RWPE2 (cell line): ENCODE measurements at regions not wholly inside any gene's neighbourhood (a gene's known extent, or its start where the extent isn't known, plus 50 kb on each side); places are given as distances from the start of the nearest gene placed in this dataset.

ENCODE experiments used
- ATAC-seq: fragments of 200-7000 bp; cut with Tn5 transposase; 3 replicates; pipeline ENCODE4 v1.9.1; 2021; ENCODE audit warnings: low read depth
- DNase-seq: peaks from one replicate; pipeline ENCODE4 v3.0.0-alpha.2; 2020; ENCODE audit warnings: low spot score
- H3K27ac ChIP-seq: fragments of 450-650 bp; 2 replicates; pipeline ENCODE4 v1.5.1; 2017; ENCODE audit warnings: mild to moderate bottlenecking; ENCODE audit not compliant: poor library complexity, severe bottlenecking
- H3K27me3 ChIP-seq: fragments of 250-450 bp; sonication (Bioruptor Pico); 2 replicates; pipeline ENCODE4 v1.5.1; 2021; ENCODE audit warnings: mild to moderate bottlenecking, moderate library complexity; ENCODE audit not compliant: insufficient read depth, poor library complexity, severe bottlenecking
- H3K36me3 ChIP-seq: fragments of 250-450 bp; sonication (Bioruptor Pico); 2 replicates; pipeline ENCODE4 v1.5.1; 2020; ENCODE audit warnings: low read depth, mild to moderate bottlenecking, moderate library complexity
- H3K4me1 ChIP-seq: fragments of 250-450 bp; sonication (Bioruptor Pico); 2 replicates; pipeline ENCODE4 v1.5.1; 2021; ENCODE audit warnings: mild to moderate bottlenecking, moderate library complexity; ENCODE audit not compliant: insufficient read depth, poor library complexity, severe bottlenecking
- H3K4me3 ChIP-seq: fragments of 250-450 bp; sonication (Bioruptor Pico); 2 replicates; pipeline ENCODE4 v1.5.1; 2021; ENCODE audit warnings: mild to moderate bottlenecking, moderate library complexity; ENCODE audit not compliant: severe bottlenecking
- H3K9me3 ChIP-seq: fragments of 250-450 bp; sonication (Bioruptor Pico); 2 replicates; pipeline ENCODE4 v1.5.1; 2021; ENCODE audit warnings: mild to moderate bottlenecking, moderate library complexity; ENCODE audit not compliant: severe bottlenecking
- CTCF ChIP-seq: fragments of 450-650 bp; IDR thresholded peaks from one replicate; pipeline ENCODE4 v1.5.1; 2017; ENCODE audit warnings: mild to moderate bottlenecking, moderate library complexity; ENCODE audit not compliant: poor library complexity, severe bottlenecking

- no peaks in the 10 kb centered on the region for H3K36me3 ChIP-seq
- ATAC-seq = no peak
- TF ChIP-seq CTCF = no peak
Measured at GRCh38 chr6:104574135-104574750, 285.5 kb downstream of the HACE1 start.

GRCh38 chr6:104573350-104573749, 286.4 kb downstream of the HACE1 start:
- no peaks in the 10 kb centered on the region for H3K36me3 ChIP-seq
- no peak for TF ChIP-seq CTCF
- DNase-seq = no peak
- ATAC-seq = no peak
- H3K4me1 ChIP-seq = no peaks in the 10 kb centered on the region
- no peaks in the 10 kb centered on the region for H3K9me3 ChIP-seq
- no peak overlapping the region for H3K27ac ChIP-seq
- no peak overlapping the region for H3K4me3 ChIP-seq
- no peaks in the 10 kb centered on the region for H3K27me3 ChIP-seq

More at GRCh38 chr6:104574135-104574750, 285.5 kb downstream of the HACE1 start:
- Histone ChIP-seq H3K27ac (no peak overlapping the region), H3K9me3 (no peaks in the 10 kb centered on the region), H3K27me3 (no peaks in the 10 kb centered on the region), H3K4me1 (no peaks in the 10 kb centered on the region), H3K4me3 (no peak overlapping the region)
- no peak for DNase-seq

- no peak overlapping the region for H3K27ac ChIP-seq
- no peaks in the 10 kb centered on the region for H3K9me3 ChIP-seq
- no peaks in the 10 kb centered on the region for H3K36me3 ChIP-seq
- ATAC-seq (no peak), DNase-seq (no peak)
- no peak overlapping the region for H3K4me3 ChIP-seq
- no peaks in the 10 kb centered on the region for H3K4me1 ChIP-seq
- H3K27me3 ChIP-seq = no peaks in the 10 kb centered on the region
- TF ChIP-seq CTCF = no peak
Measured at GRCh38 chr6:104572901-104573300, 286.8 kb downstream of the HACE1 start.

GRCh38 chr6:104566411-104566810, 293.3 kb downstream of the HACE1 start:
- Histone ChIP-seq H3K27me3 (no peaks in the 10 kb centered on the region), H3K4me3 (no peak overlapping the region), H3K4me1 (peaks cover 7% of the 10 kb centered on the region), H3K9me3 (no peaks in the 10 kb centered on the region), H3K27ac (peak overlapping the region; percentile 39), H3K36me3 (no peaks in the 10 kb centered on the region)
- no peak for DNase-seq
- TF ChIP-seq CTCF = no peak
- ATAC-seq = peak; percentile 93

GRCh38 chr6:104563306-104563705, 296.4 kb downstream of the HACE1 start:
- peaks cover 2% of the 10 kb centered on the region for H3K27me3 ChIP-seq
- no peak overlapping the region for H3K4me3 ChIP-seq
- no peaks in the 10 kb centered on the region for H3K36me3 ChIP-seq
- H3K4me1 ChIP-seq = peaks cover 7% of the 10 kb centered on the region
- no peaks in the 10 kb centered on the region for H3K9me3 ChIP-seq
- no peak for TF ChIP-seq CTCF
- ATAC-seq (no peak), DNase-seq (no peak)
- no peak overlapping the region for H3K27ac ChIP-seq
